GM23248 (cell line): ENCODE measurements at regions not wholly inside any gene's neighbourhood (a gene's known extent, or its start where the extent isn't known, plus 50 kb on each side); places are given as distances from the start of the nearest gene placed in this dataset.
A peak's percentile ranks its signal among the peaks of the same experiment; 100 is the strongest.

Experiments
- DNase-seq: peaks from one replicate; pipeline ENCODE4 v3.0.0-alpha.2; 2015
- H2AFZ ChIP-seq: fragments of 200-600 bp; sonication (generic); 2 replicates; pipeline ENCODE4 v1.6.1; 2016; ENCODE audit warnings: antibody characterized with exemption
- H3F3A ChIP-seq: fragments of 200-600 bp; sonication (generic); 2 replicates; pipeline ENCODE4 v1.6.1; 2016; ENCODE audit warnings: mild to moderate bottlenecking, antibody characterized with exemption, mixed run types; ENCODE audit not compliant: insufficient read depth
- H3K27ac ChIP-seq: fragments of 200-600 bp; sonication (generic); 2 replicates; pipeline ENCODE4 v1.5.1; 2016; ENCODE audit warnings: mild to moderate bottlenecking
- H3K27me3 ChIP-seq: fragments of 200-600 bp; sonication (generic); replicated peaks from 2 replicates; pipeline ENCODE4 v1.6.1; 2016; ENCODE audit warnings: mild to moderate bottlenecking; ENCODE audit not compliant: insufficient read depth
- H3K36me3 ChIP-seq: fragments of 200-600 bp; sonication (generic); 2 replicates; pipeline ENCODE4 v1.6.1; 2016; ENCODE audit warnings: low read depth, mild to moderate bottlenecking
- H3K4me1 ChIP-seq: fragments of 200-600 bp; sonication (generic); 2 replicates; pipeline ENCODE4 v1.6.1; 2016; ENCODE audit warnings: mild to moderate bottlenecking; ENCODE audit not compliant: insufficient read depth
- H3K4me2 ChIP-seq: fragments of 200-600 bp; sonication (generic); one replicate; pipeline ENCODE4 v1.6.1; 2016; ENCODE audit warnings: mild to moderate bottlenecking; ENCODE audit not compliant: unreplicated experiment
- H3K4me3 ChIP-seq: fragments of 200-600 bp; sonication (generic); 2 replicates; pipeline ENCODE4 v1.5.1; 2016; ENCODE audit warnings: mild to moderate bottlenecking
- H3K79me2 ChIP-seq: fragments of 200-600 bp; sonication (generic); 2 replicates; pipeline ENCODE4 v1.6.1; 2016; ENCODE audit warnings: mild to moderate bottlenecking; ENCODE audit not compliant: insufficient read depth
- H3K9ac ChIP-seq: fragments of 200-600 bp; sonication (generic); 2 replicates; pipeline ENCODE4 v1.6.1; 2016; ENCODE audit warnings: mild to moderate bottlenecking
- H3K9me2 ChIP-seq: fragments of 200-600 bp; sonication (generic); 2 replicates; pipeline ENCODE4 v1.6.1; 2016; ENCODE audit warnings: mixed run types, mild to moderate bottlenecking, moderate library complexity; ENCODE audit not compliant: insufficient read depth
- H3K9me3 ChIP-seq: fragments of 200-600 bp; sonication (generic); one replicate; pipeline ENCODE4 v1.6.1; 2017; ENCODE audit warnings: low read depth
- H4K20me1 ChIP-seq: fragments of 200-600 bp; sonication (generic); 2 replicates; pipeline ENCODE4 v1.6.0; 2016; ENCODE audit not compliant: insufficient read depth
- EZH2 ChIP-seq: fragments of 200-600 bp; sonication (generic); IDR thresholded peaks from 2 replicates; pipeline ENCODE4 v1.6.1; 2018; ENCODE audit warnings: antibody characterized with exemption, mild to moderate bottlenecking; ENCODE audit not compliant: insufficient read depth, poor library complexity, severe bottlenecking
- EZH2phosphoT487 ChIP-seq: fragments of 200-600 bp; sonication (generic); IDR thresholded peaks from 2 replicates; pipeline ENCODE4 v1.6.1; 2018; ENCODE audit warnings: antibody characterized with exemption, moderate library complexity, mild to moderate bottlenecking, low read depth; ENCODE audit not compliant: insufficient read depth
- WGBS, 2 experiments: methylation state at CpG; one replicate each; pipeline ENCODE4 v1.1.6; 2015 to 2017; ENCODE audit warnings: low lambda C conversion rate in 2 of 2, low coverage in 1 of 2; ENCODE audit errors: missing lambda C conversion rate in 2 of 2; 5-methylcytosine and 5-hydroxymethylcytosine counted together
- in situ Hi-C: fragments of 300-500 bp; cut with MboI; formaldehyde crosslinking; loops from 2 replicates; pipeline ENCODE4 v1.15.0; 2020

DNA sequence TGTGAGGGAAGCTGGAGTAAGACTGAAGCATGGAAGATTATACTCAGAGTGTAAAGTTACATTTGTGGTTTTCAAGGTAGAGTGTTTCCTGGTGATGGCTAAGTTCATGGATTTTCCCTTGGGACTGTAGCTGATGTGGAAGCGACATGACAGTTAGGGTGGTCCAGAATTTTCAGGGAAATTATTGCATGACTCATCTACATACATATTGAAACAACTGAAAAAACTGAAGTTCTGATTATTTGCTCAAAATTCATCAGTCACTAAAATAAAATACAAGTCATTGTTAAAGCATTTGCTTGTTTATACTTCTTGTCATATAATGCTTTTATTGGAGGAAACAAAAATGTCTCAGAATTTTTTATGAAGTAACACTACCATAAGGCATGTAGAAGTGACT is 700.0 kb downstream of the RFPL4B start:
- Histone ChIP-seq H3K4me3 (no peak overlapping the region), H4K20me1 (no peaks in the 10 kb centered on the region), H3K4me1 (peaks cover 42% of the 10 kb centered on the region), H3K79me2 (no peaks in the 10 kb centered on the region), H3K9ac (no peak overlapping the region), H3K9me3 (no peaks in the 10 kb centered on the region), H3F3A (peaks cover 39% of the 10 kb centered on the region), H2AFZ (no peak overlapping the region), H3K27ac (peak overlapping the region; percentile 20), H3K4me2 (peak overlapping the region; percentile 27), H3K27me3 (no peaks in the 10 kb centered on the region), H3K9me2 (no peaks in the 10 kb centered on the region), H3K36me3 (no peaks in the 10 kb centered on the region)
- peak; percentile 59 for DNase-seq
- TF ChIP-seq EZH2phosphoT487 (no peak), EZH2 (no peak)
- WGBS, 2 experiments = 0% methylated on average over 1 of the region's 1 CpG
- in situ Hi-C loops = no loop called here

DNA sequence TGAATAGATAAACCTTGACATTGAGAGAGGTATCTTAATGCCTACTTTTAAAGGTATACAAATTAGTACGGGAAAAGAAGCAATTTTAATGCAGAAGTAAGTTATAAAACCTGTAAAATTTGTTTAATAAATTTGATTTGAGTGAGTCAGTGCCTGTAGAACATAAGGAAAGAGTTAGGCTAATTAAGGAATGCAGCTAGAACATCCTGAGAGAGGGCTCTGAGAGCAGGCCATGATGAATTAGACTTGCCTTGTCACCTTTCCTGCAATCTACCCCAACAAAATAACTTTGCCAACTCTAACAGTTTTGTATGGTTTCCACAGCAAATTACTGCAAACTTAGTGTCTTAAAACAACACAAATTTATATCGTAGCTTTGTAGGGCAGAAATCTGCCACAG is 700.8 kb downstream of the RFPL4B start:
- Histone ChIP-seq H3K4me2 (peak overlapping the region; percentile 1), H3K79me2 (no peaks in the 10 kb centered on the region), H3K4me3 (no peak overlapping the region)

DNA sequence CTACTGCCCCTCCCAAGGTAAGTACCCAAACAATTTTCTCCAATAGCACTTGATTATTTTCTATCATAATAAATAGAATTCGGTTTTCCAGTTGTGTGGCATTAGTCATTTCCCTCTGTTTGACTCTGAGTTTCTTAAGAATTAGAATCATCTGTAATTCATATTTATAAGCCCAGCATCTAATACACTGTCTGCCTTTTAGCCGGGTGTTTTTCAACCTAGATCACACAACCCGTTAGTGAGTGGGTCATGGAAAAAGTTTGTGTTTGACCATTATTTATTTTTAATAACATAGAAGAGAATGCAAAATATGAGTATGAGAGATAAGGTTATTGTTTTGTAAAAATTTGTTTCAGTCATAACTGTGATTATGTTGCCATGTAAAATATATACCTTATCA is 701.6 kb downstream of the RFPL4B start:
- Histone ChIP-seq H3K9me2 (no peaks in the 10 kb centered on the region), H3K27me3 (no peaks in the 10 kb centered on the region), H3K27ac (peak overlapping the region; percentile 20; the same call in 1 of the 2 replicates), H3K4me3 (no peak overlapping the region), H3K36me3 (no peaks in the 10 kb centered on the region), H3K9ac (no peak overlapping the region), H3K4me2 (peak overlapping the region; percentile 1), H4K20me1 (no peaks in the 10 kb centered on the region), H3K79me2 (no peaks in the 10 kb centered on the region), H3K9me3 (no peaks in the 10 kb centered on the region), H3F3A (peaks cover 39% of the 10 kb centered on the region), H3K4me1 (peaks cover 42% of the 10 kb centered on the region), H2AFZ (no peak overlapping the region)
- in situ Hi-C loops = no loop called here
- TF ChIP-seq EZH2 (no peak), EZH2phosphoT487 (no peak)
- WGBS, 2 experiments = 4 to 5% methylated on average over 3 of the region's 3 CpGs
- peak; percentile 34 for DNase-seq

More for the DNA sequence above, 700.8 kb downstream of the RFPL4B start:
- Histone ChIP-seq H3K9me3 (no peaks in the 10 kb centered on the region), H3K9me2 (no peaks in the 10 kb centered on the region), H3K27me3 (no peaks in the 10 kb centered on the region), H3K9ac (no peak overlapping the region), H2AFZ (no peak overlapping the region), H3K4me1 (peaks cover 42% of the 10 kb centered on the region), H3K27ac (peak overlapping the region; percentile 20), H4K20me1 (no peaks in the 10 kb centered on the region), H3K36me3 (no peaks in the 10 kb centered on the region), H3F3A (peaks cover 39% of the 10 kb centered on the region)
- 72 to 77% methylated on average over 2 of the region's 2 CpGs for WGBS, 2 experiments
- in situ Hi-C loops = no loop called here
- DNase-seq = peak; percentile 58
- TF ChIP-seq EZH2 (no peak), EZH2phosphoT487 (no peak)

DNA sequence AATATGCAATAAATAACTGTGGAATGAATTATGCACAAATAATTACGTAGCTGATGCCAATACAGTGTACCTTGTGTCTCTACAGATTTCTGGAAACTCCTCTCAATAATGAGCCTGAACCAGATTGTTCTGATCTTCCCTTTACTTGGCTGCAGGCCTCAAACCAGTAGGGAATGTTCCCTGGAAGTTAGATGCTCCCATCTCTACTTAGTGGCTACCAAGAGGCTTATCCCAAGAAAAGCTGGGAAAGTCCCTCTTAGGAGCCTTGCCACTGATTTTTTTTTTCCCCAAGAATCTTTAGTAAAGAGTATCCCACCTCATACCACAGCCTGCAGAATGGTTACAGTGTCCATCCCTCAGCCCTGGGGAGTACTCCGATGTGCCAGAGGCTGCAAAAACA is 702.1 kb downstream of the RFPL4B start:
- H3K4me3 ChIP-seq = no peak overlapping the region
- no peaks in the 10 kb centered on the region for H3K9me2 ChIP-seq
- H4K20me1 ChIP-seq = no peaks in the 10 kb centered on the region
- H3K9me3 ChIP-seq = no peaks in the 10 kb centered on the region
- no peaks in the 10 kb centered on the region for H3K79me2 ChIP-seq
- no peaks in the 10 kb centered on the region for H3K36me3 ChIP-seq
- H3K4me1 ChIP-seq = peaks cover 42% of the 10 kb centered on the region
- 0 out of 2 replicates have a peak overlapping the region, but pooled peaks have one; percentile 20 for H3K27ac ChIP-seq
- 74 to 80% methylated on average over 2 of the region's 2 CpGs for WGBS, 2 experiments
- DNase-seq = no peak
- H3K9ac ChIP-seq = no peak overlapping the region
- peak overlapping the region; percentile 1 for H3K4me2 ChIP-seq
- peaks cover 39% of the 10 kb centered on the region for H3F3A ChIP-seq
- H2AFZ ChIP-seq = 0 out of 2 replicates have a peak overlapping the region, but pooled peaks have one; percentile 14
- no peaks in the 10 kb centered on the region for H3K27me3 ChIP-seq
- TF ChIP-seq EZH2phosphoT487 (no peak), EZH2 (no peak)
- in situ Hi-C loops = no loop called here
